Breast epithelium (tissue), 3 donors: ENCODE measurements at regions not wholly inside any gene's neighbourhood (a gene's known extent, or its start where the extent isn't known, plus 50 kb on each side); places are given as distances from the start of the nearest gene placed in this dataset.

Experiments
- CTCF ChIP-seq, 3 donors: fragments of 450-650 bp; IDR thresholded peaks; one replicate each; pipeline ENCODE4 v1.5.1; 2016 to 2017; ENCODE audit warnings: antibody characterized with exemption in 3 of 3, mild to moderate bottlenecking in 3 of 3, moderate library complexity in 3 of 3
- POLR2A ChIP-seq: fragments of 450-650 bp; IDR thresholded peaks from one replicate; pipeline ENCODE4 v1.6.1; 2016; ENCODE audit warnings: antibody characterized with exemption, mild to moderate bottlenecking, moderate library complexity

GRCh38 chr12:92074889-92075288, 70.8 kb downstream of the BTG1 start:
- TF ChIP-seq CTCF (IDR thresholded peaks at IDR 0.05) (no peak), POLR2A (no peak)
